Fibroblast of lung (primary cell): ENCODE measurements at regions not wholly inside any gene's neighbourhood (a gene's known extent, or its start where the extent isn't known, plus 50 kb on each side); places are given as distances from the start of the nearest gene placed in this dataset.

Source experiments
- DNase-seq, 2 donors: peaks; one replicate each; pipeline versions ENCODE4 v3.0.0 to v3.0.0-alpha.2; 2010; ENCODE audit warnings: low read depth in 2 of 2
- H2AFZ ChIP-seq: 2 replicates; pipeline ENCODE4 v1.5.1; 2012; ENCODE audit warnings: low read length, control low read depth, inconsistent platforms
- H3K27ac ChIP-seq: 2 replicates; pipeline ENCODE4 v1.5.1; 2011; ENCODE audit warnings: low read length, control low read depth; ENCODE audit not compliant: insufficient read depth
- H3K27me3 ChIP-seq: 2 replicates; pipeline ENCODE4 v1.5.1; 2011; ENCODE audit warnings: mild to moderate bottlenecking, low read length; ENCODE audit not compliant: control insufficient read depth, insufficient read depth
- H3K36me3 ChIP-seq: 2 replicates; pipeline ENCODE4 v1.5.1; 2011; ENCODE audit warnings: low read length; ENCODE audit not compliant: control insufficient read depth, insufficient read depth
- H3K4me1 ChIP-seq: 2 replicates; pipeline ENCODE4 v1.5.1; 2011; ENCODE audit warnings: low read length; ENCODE audit not compliant: control insufficient read depth, insufficient read depth; ENCODE audit errors: extremely low read depth
- H3K4me2 ChIP-seq: 2 replicates; pipeline ENCODE4 v1.5.1; 2011; ENCODE audit warnings: low read length, control low read depth; ENCODE audit not compliant: insufficient read depth; ENCODE audit errors: extremely low read depth
- H3K4me3 ChIP-seq, 4 experiments: fragments of 200-600 bp in 1 of 4; sonication (generic) in 1 of 4; replicated peaks in 1 of 4; 2 replicates each; pipeline ENCODE4 v1.5.1; 2011 to 2016; ENCODE audit warnings: low read length in 4 of 4, low read depth in 3 of 4, mild to moderate bottlenecking in 3 of 4, control low read depth in 2 of 4, inconsistent platforms in 1 of 4, mixed read lengths in 1 of 4; ENCODE audit not compliant: insufficient read depth in 1 of 4; ENCODE audit errors: control extremely low read depth in 1 of 4
- H3K79me2 ChIP-seq: 2 replicates; pipeline ENCODE4 v1.5.1; 2012; ENCODE audit warnings: mild to moderate bottlenecking, low read length, inconsistent platforms; ENCODE audit not compliant: control insufficient read depth, insufficient read depth
- H3K9ac ChIP-seq: 2 replicates; pipeline ENCODE4 v1.5.1; 2011; ENCODE audit warnings: mild to moderate bottlenecking, low read length, control low read depth; ENCODE audit not compliant: insufficient read depth
- H3K9me3 ChIP-seq: 2 replicates; pipeline ENCODE4 v1.5.1; 2012; ENCODE audit warnings: low read depth, low read length; ENCODE audit not compliant: control insufficient read depth, insufficient read depth
- H4K20me1 ChIP-seq: 2 replicates; pipeline ENCODE4 v1.5.1; 2011; ENCODE audit warnings: low read length; ENCODE audit not compliant: control insufficient read depth, insufficient read depth; ENCODE audit errors: extremely low read depth
- EZH2 ChIP-seq: IDR thresholded peaks from 2 replicates; pipeline ENCODE4 v1.5.1; 2012; ENCODE audit warnings: low read length, control low read depth, mild to moderate bottlenecking; ENCODE audit errors: missing control alignments
- TF ChIP-seq, protein P1 (sequence below), 2 donors: IDR thresholded peaks in 1 of 2; conservative IDR thresholded peaks in 1 of 2; 1 replicate in 1 of 2; 2 replicates in 1 of 2; pipeline ENCODE4 v1.5.1; 2011 to 2012; ENCODE audit warnings: low read length in 2 of 2, control low read depth in 1 of 2, inconsistent platforms in 1 of 2, low read depth in 1 of 2, mild to moderate bottlenecking in 1 of 2

DNA sequence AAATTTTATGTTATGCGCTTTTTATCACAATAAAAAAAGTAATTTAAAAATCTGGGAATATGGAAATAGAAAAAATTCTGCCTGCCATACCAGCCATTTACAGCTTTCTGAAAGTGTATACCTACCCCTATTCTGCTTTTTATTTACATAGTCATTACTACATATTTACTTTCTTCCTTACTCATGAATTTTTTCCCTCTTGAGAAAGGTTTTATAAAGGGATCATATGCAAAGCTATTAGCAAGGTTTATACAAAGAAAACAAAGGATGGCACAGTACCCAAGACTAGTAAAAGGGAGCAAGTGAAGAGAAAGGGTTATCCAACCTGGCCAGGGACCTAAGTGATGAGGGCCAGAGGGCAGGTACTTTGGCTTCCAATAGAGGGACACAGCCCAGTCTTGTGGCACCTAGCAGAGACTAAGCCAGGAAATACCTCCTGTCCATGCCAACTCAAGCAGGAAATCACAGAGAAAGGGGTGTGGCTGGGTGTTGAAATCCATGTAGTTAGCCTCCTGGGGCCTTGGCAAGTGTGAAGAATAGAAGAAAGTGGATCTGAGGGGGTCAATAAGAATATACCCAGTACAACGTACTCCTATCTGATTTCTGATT is 207.3 kb upstream of the VEGFC start:
- Histone ChIP-seq H3K4me2 (no peak overlapping the region), H4K20me1 (no peaks in the 10 kb centered on the region), H3K27ac (no peak overlapping the region), H3K4me3 (no peak overlapping the region), H3K9me3 (no peaks in the 10 kb centered on the region), H3K79me2 (no peaks in the 10 kb centered on the region), H3K27me3 (no peaks in the 10 kb centered on the region), H3K4me1 (peaks cover 2% of the 10 kb centered on the region), H3K36me3 (no peaks in the 10 kb centered on the region), H3K9ac (no peak overlapping the region), H2AFZ (no peak overlapping the region)
- TF ChIP-seq EZH2, result no peak
- TF ChIP-seq, protein P1, sequence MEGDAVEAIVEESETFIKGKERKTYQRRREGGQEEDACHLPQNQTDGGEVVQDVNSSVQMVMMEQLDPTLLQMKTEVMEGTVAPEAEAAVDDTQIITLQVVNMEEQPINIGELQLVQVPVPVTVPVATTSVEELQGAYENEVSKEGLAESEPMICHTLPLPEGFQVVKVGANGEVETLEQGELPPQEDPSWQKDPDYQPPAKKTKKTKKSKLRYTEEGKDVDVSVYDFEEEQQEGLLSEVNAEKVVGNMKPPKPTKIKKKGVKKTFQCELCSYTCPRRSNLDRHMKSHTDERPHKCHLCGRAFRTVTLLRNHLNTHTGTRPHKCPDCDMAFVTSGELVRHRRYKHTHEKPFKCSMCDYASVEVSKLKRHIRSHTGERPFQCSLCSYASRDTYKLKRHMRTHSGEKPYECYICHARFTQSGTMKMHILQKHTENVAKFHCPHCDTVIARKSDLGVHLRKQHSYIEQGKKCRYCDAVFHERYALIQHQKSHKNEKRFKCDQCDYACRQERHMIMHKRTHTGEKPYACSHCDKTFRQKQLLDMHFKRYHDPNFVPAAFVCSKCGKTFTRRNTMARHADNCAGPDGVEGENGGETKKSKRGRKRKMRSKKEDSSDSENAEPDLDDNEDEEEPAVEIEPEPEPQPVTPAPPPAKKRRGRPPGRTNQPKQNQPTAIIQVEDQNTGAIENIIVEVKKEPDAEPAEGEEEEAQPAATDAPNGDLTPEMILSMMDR (conservative IDR thresholded peaks at IDR 0.05 in 1 of 2, IDR thresholded peaks at IDR 0.05 in 1 of 2; ENCODE audit: low read depth in 1 of 2, low read length in 2 of 2), result no peak
- no peak for DNase-seq

DNA sequence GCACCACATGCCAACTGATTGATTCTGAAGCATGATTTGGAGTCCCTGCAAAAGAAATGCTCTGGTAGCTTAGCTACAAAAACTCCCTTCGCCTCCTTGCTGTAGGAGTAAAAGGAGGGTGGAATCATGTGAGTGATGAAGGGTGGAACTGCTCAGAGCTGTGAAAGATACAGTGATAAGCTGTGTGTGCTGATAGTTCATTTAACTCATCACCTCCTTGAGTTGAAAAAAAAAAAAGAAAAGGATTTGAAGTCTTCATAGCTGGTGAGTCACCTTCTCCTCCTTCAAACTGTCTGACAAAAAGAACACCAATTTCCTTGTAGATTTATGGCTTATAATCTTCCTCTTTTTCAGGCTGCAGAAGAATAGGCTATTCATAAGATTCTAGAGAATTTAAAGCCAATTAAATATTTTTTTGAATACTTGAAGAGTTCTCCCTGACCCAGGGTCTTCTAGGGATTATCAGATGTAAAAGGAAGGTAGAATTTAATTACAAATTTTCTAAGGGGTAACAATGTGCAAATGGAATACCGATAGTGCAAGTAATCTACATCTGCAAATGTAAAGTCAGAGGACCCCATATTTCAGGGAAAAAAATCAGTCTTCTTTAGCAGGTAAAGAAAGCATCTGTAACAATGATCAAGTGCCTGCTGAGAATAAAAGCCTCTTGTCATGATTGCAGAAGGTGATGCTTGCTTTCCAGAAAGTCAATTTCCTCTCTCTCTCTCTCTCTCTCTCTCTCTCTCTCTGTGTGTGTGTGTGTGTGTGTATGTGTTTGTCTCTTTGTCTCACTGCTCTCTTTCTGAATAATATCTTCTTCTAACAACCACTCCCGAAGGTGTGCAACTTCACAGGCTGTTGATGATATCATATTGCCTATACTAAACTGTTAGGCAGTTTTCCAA is 208.8 kb upstream of the VEGFC start:
- Histone ChIP-seq H3K9ac (no peak overlapping the region), H3K27ac (no peak overlapping the region), H3K27me3 (no peaks in the 10 kb centered on the region), H2AFZ (no peak overlapping the region), H4K20me1 (no peaks in the 10 kb centered on the region), H3K36me3 (no peaks in the 10 kb centered on the region), H3K4me1 (peaks cover 3% of the 10 kb centered on the region), H3K79me2 (no peaks in the 10 kb centered on the region), H3K4me3 (no peak overlapping the region), H3K4me2 (peak overlapping the region; percentile 61), H3K9me3 (no peaks in the 10 kb centered on the region)
- TF ChIP-seq EZH2, result no peak
- TF ChIP-seq, protein P1 (conservative IDR thresholded peaks at IDR 0.05 in 1 of 2, IDR thresholded peaks at IDR 0.05 in 1 of 2; ENCODE audit: low read depth in 1 of 2, low read length in 2 of 2), result no peak
- DNase-seq, result peak; percentile 22 to 67

DNA sequence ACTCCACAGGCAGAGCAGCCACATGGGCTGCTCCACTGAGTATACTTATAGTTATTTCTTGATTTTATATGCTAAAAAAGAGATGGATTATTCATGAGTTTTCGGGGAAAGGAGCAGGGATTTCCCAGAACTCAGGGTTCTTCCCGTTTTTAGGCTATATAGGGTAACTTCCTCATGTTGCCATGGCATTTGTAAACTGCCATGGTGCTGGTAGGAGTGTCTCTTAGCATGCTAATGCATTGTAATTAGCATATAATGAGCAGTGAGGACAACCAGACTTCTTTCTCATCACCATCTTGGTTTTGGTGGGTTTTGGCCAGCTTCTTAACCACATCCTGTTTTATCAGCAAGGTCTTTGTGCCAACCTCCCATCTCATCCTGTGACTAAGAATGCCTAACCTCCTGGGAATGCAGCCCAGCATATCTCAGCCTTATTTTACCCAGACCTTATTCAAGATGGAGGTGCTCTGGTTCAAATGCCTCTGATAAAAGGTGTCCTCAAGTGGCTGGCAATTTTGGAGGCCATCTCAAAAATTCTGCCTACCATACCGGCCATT is 213.0 kb upstream of the VEGFC start:
- Histone ChIP-seq H3K4me3 (no peak overlapping the region), H3K9me3 (no peaks in the 10 kb centered on the region), H3K4me2 (no peak overlapping the region), H3K79me2 (no peaks in the 10 kb centered on the region), H3K9ac (no peak overlapping the region), H3K27me3 (no peaks in the 10 kb centered on the region), H4K20me1 (no peaks in the 10 kb centered on the region), H3K27ac (peak overlapping the region; percentile 46), H3K4me1 (peaks cover 3% of the 10 kb centered on the region), H2AFZ (no peak overlapping the region), H3K36me3 (no peaks in the 10 kb centered on the region)
- no peak for TF ChIP-seq EZH2
- TF ChIP-seq, protein P1 (conservative IDR thresholded peaks at IDR 0.05 in 1 of 2, IDR thresholded peaks at IDR 0.05 in 1 of 2; ENCODE audit: low read depth in 1 of 2, low read length in 2 of 2), result no peak
- DNase-seq, result peak; percentile 58 to 93
